HG03064 (cell line): ENCODE measurements at regions not wholly inside any gene's neighbourhood (a gene's known extent, or its start where the extent isn't known, plus 50 kb on each side); places are given as distances from the start of the nearest gene placed in this dataset.
"Not testable (repeated sequence)": the region's sequence is repeated elsewhere in the genome, so short reads cannot be mapped to it uniquely, and the experiment has no call there.

Experiments used
- ATAC-seq: cut with Tn5 transposase; IDR thresholded peaks from one replicate; pipeline ENCODE4 v1.9.1; 2021; ENCODE audit warnings: low read depth; ENCODE audit not compliant: unreplicated experiment

GRCh38 chrX:20718592-20719380, 452.1 kb upstream of the RPS6KA3 start:
- no peak for ATAC-seq

- ATAC-seq: no peak
These were observed 448.5 kb upstream of the RPS6KA3 start for GRCh38 chrX:20715176-20715575.

- ATAC-seq: no peak
These were observed 446.1 kb upstream of the RPS6KA3 start for GRCh38 chrX:20712811-20713210.

GRCh38 chrX:20711366-20711765, 444.7 kb upstream of the RPS6KA3 start:
- no peak for ATAC-seq

- no peak for ATAC-seq
These were observed 426.4 kb upstream of the RPS6KA3 start for GRCh38 chrX:20693078-20693477.

GRCh38 chrX:20686256-20686655, 419.5 kb upstream of the RPS6KA3 start:
- ATAC-seq: no peak

GRCh38 chrX:20685652-20686051, 418.9 kb upstream of the RPS6KA3 start:
- ATAC-seq: no peak

GRCh38 chrX:20681683-20682082, 415.0 kb upstream of the RPS6KA3 start:
- ATAC-seq: no peak

GRCh38 chrX:20680998-20681397, 414.3 kb upstream of the RPS6KA3 start:
- ATAC-seq: no peak

- ATAC-seq: no peak
These were observed 405.8 kb upstream of the RPS6KA3 start for GRCh38 chrX:20672476-20672875.

GRCh38 chrX:20671746-20672145, 405.0 kb upstream of the RPS6KA3 start:
- not testable (repeated sequence) for ATAC-seq

GRCh38 chrX:20670611-20671010, 403.9 kb upstream of the RPS6KA3 start:
- no peak for ATAC-seq

- no peak for ATAC-seq
These were observed 401.8 kb upstream of the RPS6KA3 start for GRCh38 chrX:20668550-20668949.

GRCh38 chrX:20666331-20666730, 399.6 kb upstream of the RPS6KA3 start:
- no peak for ATAC-seq

- no peak for ATAC-seq
These were observed 398.8 kb upstream of the RPS6KA3 start for GRCh38 chrX:20665481-20665880.

GRCh38 chrX:20664774-20665173, 398.1 kb upstream of the RPS6KA3 start:
- ATAC-seq: no peak

- no peak for ATAC-seq
These were observed 397.4 kb upstream of the RPS6KA3 start for GRCh38 chrX:20664131-20664530.

GRCh38 chrX:20663336-20663735, 396.6 kb upstream of the RPS6KA3 start:
- ATAC-seq: no peak

- no peak for ATAC-seq
These were observed 390.0 kb upstream of the RPS6KA3 start for GRCh38 chrX:20656721-20657120.

- no peak for ATAC-seq
These were observed 387.9 kb upstream of the RPS6KA3 start for GRCh38 chrX:20654596-20655106.

GRCh38 chrX:20653070-20653469, 386.4 kb upstream of the RPS6KA3 start:
- no peak for ATAC-seq

GRCh38 chrX:20641954-20642353, 375.2 kb upstream of the RPS6KA3 start:
- ATAC-seq: no peak
